CD4-positive, alpha-beta T cell treated with Interleukin-4 for 1 hour (primary cell): ENCODE measurements at regions not wholly inside any gene's neighbourhood (a gene's known extent, or its start where the extent isn't known, plus 50 kb on each side); places are given as distances from the start of the nearest gene placed in this dataset.
"Not testable (repeated sequence)": the region's sequence is repeated elsewhere in the genome, so short reads cannot be mapped to it uniquely, and the experiment has no call there.

Source experiments
- DNase-seq, 2 donors: peaks; one replicate each; pipeline ENCODE4 v3.0.0-alpha.2; 2020 to 2022

GRCh38 chr6:71730284-71730683 is 156.1 kb upstream of the RIMS1 start:
- DNase-seq: no peak

DNA sequence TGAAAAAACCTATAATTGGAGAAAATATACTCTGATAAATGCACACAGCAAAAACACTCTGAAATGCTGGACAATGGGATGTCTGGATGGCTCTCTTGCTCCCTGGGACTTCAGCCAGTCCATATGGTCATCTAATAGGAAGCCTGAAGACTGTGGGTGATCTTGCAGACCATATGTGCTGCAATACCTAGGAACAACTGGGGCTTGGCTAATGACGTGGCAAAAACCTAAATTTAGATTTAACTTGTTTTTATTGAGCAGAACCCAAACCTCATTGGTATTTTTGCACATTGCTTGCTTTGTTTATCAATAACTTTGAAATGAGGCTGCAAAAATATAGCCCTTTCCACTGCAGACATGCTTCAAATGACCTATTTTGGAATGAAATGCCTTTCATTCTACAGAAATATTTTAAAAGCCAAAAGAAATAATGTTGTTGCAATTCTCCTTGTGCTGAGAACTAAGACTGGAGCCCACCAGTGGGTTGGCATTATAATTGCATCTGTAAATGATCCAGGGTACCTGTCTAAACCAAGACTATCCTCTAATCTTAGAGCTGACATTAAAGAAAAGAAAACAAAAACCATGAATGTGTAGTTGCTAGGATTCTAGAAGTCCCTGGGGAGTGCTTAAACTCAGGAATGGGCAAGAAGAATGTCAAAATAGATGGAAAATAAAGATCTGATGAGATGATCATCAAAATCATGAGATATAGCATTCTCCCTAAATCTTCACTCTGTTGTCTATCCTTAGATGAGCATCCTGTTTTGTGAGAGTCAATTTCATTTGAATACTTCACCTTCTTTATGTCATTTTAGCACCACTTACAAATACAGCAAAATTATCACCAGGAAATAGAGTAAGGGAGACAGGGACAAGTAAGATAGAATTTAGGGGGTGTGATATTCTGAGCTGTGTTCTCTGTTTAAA is 152.1 kb upstream of the RIMS1 start:
- no peak for DNase-seq

- no peak for DNase-seq
Observed at GRCh38 chr6:71737953-71738352, 148.4 kb upstream of the RIMS1 start.

DNA sequence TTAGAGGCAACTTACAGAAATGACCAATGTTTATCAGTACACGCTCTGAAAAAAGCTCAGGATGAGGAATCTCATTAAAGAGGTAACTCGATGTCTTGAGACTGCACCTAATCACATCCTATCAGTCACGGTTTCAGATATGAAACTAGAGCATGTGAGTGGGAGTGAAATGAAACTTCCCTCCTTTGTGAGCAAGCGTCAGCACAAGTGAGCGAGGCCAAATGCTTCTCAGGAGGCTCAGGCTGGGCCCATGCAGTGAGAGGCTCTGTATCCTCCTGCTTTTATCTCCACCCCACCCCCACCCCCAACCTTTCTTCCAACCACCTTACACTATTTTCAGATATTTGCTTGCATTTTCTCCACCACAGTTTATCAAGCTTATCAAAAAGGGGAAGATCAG is 140.8 kb upstream of the RIMS1 start:
- no peak for DNase-seq

GRCh38 chr6:71766146-71766760 is 120.1 kb upstream of the RIMS1 start:
- no peak for DNase-seq

GRCh38 chr6:71766796-71767195 is 119.6 kb upstream of the RIMS1 start:
- DNase-seq: no peak

- DNase-seq: no peak
Observed at GRCh38 chr6:71768356-71768755, 118.0 kb upstream of the RIMS1 start.

DNA sequence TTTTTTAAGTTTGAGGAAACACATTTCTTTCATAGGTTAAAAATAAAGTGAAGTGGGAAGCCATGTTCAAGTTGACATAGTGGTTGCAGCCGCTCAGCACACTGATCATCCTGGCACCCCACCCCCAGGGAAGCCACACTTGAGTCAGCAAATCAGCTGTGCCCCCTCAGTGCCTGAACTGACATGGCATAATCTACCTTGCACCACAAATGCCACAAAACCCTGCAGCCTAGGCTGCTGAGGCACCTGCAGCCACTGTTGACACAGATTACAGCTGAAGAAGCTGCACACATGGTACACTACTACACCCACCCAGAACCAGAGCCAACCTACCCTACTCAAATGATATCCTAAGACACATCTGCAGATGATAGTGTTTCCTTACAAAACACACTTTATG is 77.5 kb upstream of the RIMS1 start:
- no peak for DNase-seq

- DNase-seq: no peak
Observed at GRCh38 chr6:71810880-71811279, 75.5 kb upstream of the RIMS1 start.

DNA sequence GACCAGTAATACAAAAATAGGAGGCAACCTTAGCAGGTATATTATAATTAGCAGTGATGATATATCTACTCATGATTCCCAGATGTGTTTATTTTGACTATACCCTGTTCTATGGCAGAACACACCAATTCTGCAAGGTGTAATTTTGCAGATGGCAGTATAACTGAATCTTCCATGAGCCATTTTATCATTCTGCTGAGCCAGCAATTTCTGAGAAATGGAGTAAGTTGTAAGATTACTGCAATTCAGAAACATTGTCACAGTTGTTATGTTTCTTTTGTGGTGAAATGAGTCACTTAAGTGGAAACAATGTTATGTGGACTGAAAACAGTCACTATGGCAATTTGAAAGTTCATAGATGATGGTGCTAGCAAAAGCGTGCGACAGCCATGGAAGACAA is 63.7 kb upstream of the RIMS1 start:
- no peak for DNase-seq

DNA sequence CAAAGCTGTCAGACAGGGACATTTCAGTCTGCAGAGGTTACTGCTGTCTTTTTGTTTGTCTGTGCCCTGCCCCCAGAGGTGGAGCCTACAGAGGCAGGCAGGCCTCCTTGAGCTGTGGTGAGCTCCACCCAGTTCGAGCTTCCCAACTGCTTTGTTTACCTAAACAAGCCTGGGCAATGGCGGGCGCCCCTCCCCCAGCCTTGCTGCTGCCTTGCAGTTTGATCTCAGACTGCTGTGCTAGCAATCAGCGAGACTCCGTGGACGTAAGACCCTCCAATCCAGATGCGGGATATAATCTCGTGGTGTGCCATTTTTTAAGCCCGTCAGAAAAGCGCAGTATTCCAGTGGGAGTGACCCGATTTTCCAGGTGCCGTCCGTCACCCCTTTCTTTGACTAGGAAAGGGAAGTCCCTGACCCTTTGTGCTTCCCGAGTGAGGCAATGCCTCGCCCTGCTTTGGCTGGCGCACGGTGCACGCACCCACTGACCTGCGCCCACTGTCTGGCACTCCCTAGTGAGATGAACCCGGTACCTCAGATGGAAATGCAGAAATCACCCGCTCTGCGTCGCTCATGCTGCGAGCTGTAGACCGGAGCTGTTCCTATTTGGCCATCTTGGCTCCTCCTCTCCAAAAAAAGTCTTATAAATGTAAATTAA is 54.1 kb upstream of the RIMS1 start:
- DNase-seq: not testable (repeated sequence)
